Smooth muscle cell (in vitro differentiated cells): ENCODE measurements at regions not wholly inside any gene's neighbourhood (a gene's known extent, or its start where the extent isn't known, plus 50 kb on each side); places are given as distances from the start of the nearest gene placed in this dataset.

Experiments used
- DNase-seq: peaks from one replicate; lab custom pipeline; 2025; ENCODE audit not compliant: unreplicated experiment; lab: John Stamatoyannopoulos, UW
- H2AFZ ChIP-seq: fragments of 200-600 bp; sonication (generic); 2 replicates; pipeline ENCODE4 v1.6.0; 2016; ENCODE audit warnings: antibody characterized with exemption, low read depth, mild to moderate bottlenecking
- H3F3A ChIP-seq: fragments of 200-600 bp; sonication (generic); 2 replicates; pipeline ENCODE4 v1.6.0; 2017; ENCODE audit warnings: antibody characterized with exemption, low read depth
- H3K27ac ChIP-seq: fragments of 200-600 bp; sonication (generic); 2 replicates; pipeline ENCODE4 v1.5.1; 2016; ENCODE audit warnings: low read depth, mild to moderate bottlenecking
- H3K27me3 ChIP-seq: fragments of 200-600 bp; sonication (generic); 2 replicates; pipeline ENCODE4 v1.6.1; 2016; ENCODE audit warnings: low read depth, mild to moderate bottlenecking
- H3K36me3 ChIP-seq: fragments of 200-600 bp; sonication (generic); 2 replicates; pipeline ENCODE4 v1.5.1; 2016; ENCODE audit warnings: low read depth
- H3K4me1 ChIP-seq: fragments of 200-600 bp; sonication (generic); 2 replicates; pipeline ENCODE4 v1.5.1; 2016; ENCODE audit warnings: low read depth
- H3K4me2 ChIP-seq: fragments of 200-600 bp; sonication (generic); 2 replicates; pipeline ENCODE4 v1.6.0; 2016; ENCODE audit warnings: mild to moderate bottlenecking
- H3K4me3 ChIP-seq: fragments of 200-600 bp; sonication (generic); 2 replicates; pipeline ENCODE4 v1.5.1; 2016; ENCODE audit warnings: mild to moderate bottlenecking
- H3K79me2 ChIP-seq: fragments of 200-600 bp; sonication (generic); 2 replicates; pipeline ENCODE4 v1.6.0; 2016; ENCODE audit warnings: low read depth, mild to moderate bottlenecking
- H3K9ac ChIP-seq: fragments of 200-600 bp; sonication (generic); 2 replicates; pipeline ENCODE4 v1.6.0; 2016; ENCODE audit warnings: low read depth
- H3K9me3 ChIP-seq: fragments of 200-600 bp; sonication (generic); replicated peaks from 2 replicates; pipeline ENCODE4 v1.5.1; 2016; ENCODE audit warnings: low read depth
- H4K20me1 ChIP-seq: fragments of 200-600 bp; sonication (generic); 2 replicates; pipeline ENCODE4 v1.6.0; 2016; ENCODE audit warnings: low read depth
- WGBS: methylation state at CpG from one replicate; pipeline ENCODE4 v1.1.7; 2016; ENCODE audit warnings: low lambda C conversion rate; 5-methylcytosine and 5-hydroxymethylcytosine counted together
- TF ChIP-seq, protein P1 (sequence below): fragments of 200-600 bp; sonication (generic); IDR thresholded peaks from 2 replicates; pipeline ENCODE4 v1.5.1; 2017; ENCODE audit warnings: borderline replicate concordance, mild to moderate bottlenecking, antibody characterized with exemption; ENCODE audit not compliant: insufficient read depth, poor library complexity, severe bottlenecking

DNA sequence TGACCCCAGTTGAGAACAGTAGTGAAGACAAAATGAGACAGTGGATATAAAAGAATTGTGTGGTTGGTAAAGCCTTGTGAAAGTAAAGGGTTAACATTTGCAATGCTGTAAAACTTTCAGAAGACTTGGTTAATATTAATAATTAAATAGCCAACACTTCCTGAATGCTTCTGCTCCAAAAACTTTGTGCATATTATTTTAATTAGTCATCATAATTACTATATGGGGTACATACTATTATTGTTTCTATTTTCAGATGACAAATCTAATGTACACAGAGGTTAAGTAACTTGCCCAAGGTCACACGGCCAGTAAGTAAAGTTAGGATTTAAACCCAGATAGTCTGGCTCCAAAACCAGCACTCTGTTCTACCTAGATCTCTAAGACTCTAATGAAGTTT lies 291.3 kb downstream of the OGFRL1 start:
- Histone ChIP-seq H3K36me3 (no peaks in the 10 kb centered on the region), H3K9me3 (no peaks in the 10 kb centered on the region), H3K27me3 (no peaks in the 10 kb centered on the region), H3K4me3 (no peak overlapping the region), H3K4me2 (no peak overlapping the region), H2AFZ (no peak overlapping the region), H3K9ac (no peak overlapping the region), H3K4me1 (no peaks in the 10 kb centered on the region), H3F3A (no peaks in the 10 kb centered on the region), H3K79me2 (no peaks in the 10 kb centered on the region), H4K20me1 (no peaks in the 10 kb centered on the region), H3K27ac (no peak overlapping the region)
- 82% methylated on average over 1 of the region's 1 CpG for WGBS
- DNase-seq: no peak
- TF ChIP-seq, protein P1, sequence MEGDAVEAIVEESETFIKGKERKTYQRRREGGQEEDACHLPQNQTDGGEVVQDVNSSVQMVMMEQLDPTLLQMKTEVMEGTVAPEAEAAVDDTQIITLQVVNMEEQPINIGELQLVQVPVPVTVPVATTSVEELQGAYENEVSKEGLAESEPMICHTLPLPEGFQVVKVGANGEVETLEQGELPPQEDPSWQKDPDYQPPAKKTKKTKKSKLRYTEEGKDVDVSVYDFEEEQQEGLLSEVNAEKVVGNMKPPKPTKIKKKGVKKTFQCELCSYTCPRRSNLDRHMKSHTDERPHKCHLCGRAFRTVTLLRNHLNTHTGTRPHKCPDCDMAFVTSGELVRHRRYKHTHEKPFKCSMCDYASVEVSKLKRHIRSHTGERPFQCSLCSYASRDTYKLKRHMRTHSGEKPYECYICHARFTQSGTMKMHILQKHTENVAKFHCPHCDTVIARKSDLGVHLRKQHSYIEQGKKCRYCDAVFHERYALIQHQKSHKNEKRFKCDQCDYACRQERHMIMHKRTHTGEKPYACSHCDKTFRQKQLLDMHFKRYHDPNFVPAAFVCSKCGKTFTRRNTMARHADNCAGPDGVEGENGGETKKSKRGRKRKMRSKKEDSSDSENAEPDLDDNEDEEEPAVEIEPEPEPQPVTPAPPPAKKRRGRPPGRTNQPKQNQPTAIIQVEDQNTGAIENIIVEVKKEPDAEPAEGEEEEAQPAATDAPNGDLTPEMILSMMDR: no peak

DNA sequence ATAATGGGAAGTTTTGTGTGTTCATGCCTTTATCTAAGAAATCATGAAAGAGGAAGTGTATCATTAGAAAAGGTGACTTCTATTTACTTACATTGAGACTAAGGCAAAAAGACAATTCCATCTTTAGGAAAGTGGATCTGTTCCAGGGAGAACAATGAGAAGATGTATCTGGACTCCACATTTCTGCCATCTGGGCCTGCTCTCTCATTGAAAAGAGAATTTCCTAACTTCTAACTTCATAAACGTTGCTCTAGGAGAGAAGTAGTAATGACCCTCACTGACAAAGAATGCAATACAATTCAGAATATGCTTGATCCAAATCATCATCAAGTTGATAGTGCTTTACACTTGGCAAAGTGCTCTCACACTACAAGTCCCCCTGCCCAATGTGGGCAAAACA lies 294.2 kb downstream of the OGFRL1 start:
- WGBS: 92% methylated on average over 1 of the region's 1 CpG
- H3K4me3 ChIP-seq: no peak overlapping the region
- no peak overlapping the region for H3K27ac ChIP-seq
- no peaks in the 10 kb centered on the region for H3K79me2 ChIP-seq
- H3K9ac ChIP-seq: no peak overlapping the region
- no peaks in the 10 kb centered on the region for H3K9me3 ChIP-seq
- no peaks in the 10 kb centered on the region for H4K20me1 ChIP-seq
- TF ChIP-seq, protein P1: no peak
- H3K27me3 ChIP-seq: no peaks in the 10 kb centered on the region
- no peaks in the 10 kb centered on the region for H3K4me1 ChIP-seq
- H3K36me3 ChIP-seq: no peaks in the 10 kb centered on the region
- H3F3A ChIP-seq: no peaks in the 10 kb centered on the region
- H2AFZ ChIP-seq: no peak overlapping the region
- no peak overlapping the region for H3K4me2 ChIP-seq
- DNase-seq: no peak

DNA sequence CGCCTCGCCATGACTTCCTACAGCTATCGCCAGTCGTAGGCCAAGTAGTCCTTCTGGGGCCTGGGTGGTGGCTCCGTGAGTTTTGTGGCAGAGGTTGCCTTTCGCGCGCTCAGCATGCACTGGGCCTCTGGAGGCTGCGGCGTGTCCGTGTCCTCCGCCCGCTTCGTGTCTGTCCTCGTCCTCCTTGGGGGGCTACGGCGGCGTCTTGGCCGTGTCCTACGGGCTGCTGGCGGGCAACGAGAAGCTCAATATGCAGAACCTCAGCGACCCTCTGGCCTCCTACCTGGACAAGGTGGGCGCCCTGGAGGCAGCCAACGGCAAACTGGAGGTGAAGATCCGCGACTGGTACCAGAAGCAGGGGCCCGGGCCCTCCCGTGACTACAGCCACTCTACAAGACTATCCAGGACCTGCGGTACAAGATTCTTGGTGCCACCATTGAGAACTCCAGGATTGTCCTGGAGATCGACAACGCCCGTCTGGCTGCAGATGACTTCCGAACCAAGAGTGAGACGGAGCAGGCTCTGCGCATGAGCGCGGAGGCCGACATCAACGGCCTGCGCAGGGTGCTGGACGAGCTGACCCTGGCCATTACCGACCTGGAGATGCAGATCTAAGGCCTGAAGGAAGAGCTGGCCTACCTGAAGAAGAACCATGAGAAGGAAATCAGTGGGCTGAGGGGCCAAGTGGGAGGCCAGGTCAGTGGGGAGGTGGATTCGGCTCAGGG lies 296.3 kb downstream of the OGFRL1 start:
- WGBS: 97% methylated on average over 44 of the region's 44 CpGs
- H3K27me3 ChIP-seq: no peaks in the 10 kb centered on the region
- no peak overlapping the region for H3K27ac ChIP-seq
- H3K9ac ChIP-seq: no peak overlapping the region
- H3K4me2 ChIP-seq: no peak overlapping the region
- no peak overlapping the region for H3K4me3 ChIP-seq
- H3K36me3 ChIP-seq: no peaks in the 10 kb centered on the region
- TF ChIP-seq, protein P1: no peak
- H3K9me3 ChIP-seq: no peaks in the 10 kb centered on the region
- no peak for DNase-seq
- H3K4me1 ChIP-seq: no peaks in the 10 kb centered on the region
- H3F3A ChIP-seq: no peaks in the 10 kb centered on the region
- no peaks in the 10 kb centered on the region for H4K20me1 ChIP-seq
- no peaks in the 10 kb centered on the region for H3K79me2 ChIP-seq
- no peak overlapping the region for H2AFZ ChIP-seq

DNA sequence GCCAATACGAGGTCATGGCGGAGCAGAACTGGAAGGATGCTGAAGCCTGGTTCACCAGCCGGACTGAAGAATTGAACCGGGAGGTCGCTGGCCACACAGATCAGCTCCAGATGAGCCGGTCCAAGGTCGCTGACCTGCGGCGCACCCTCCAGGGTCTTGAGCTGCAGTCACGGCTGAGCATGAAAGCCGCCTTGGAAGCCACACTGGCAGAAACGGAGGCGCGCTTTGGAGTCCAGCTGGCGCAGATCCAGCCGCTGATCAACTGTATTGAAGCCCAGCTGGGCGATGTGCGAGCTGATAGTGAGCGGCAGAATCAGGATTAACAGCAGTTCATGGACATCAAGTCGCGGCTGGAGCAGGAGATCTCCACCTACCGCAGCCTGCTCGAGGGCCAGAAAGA lies 296.9 kb downstream of the OGFRL1 start:
- no peaks in the 10 kb centered on the region for H3K4me1 ChIP-seq
- DNase-seq: no peak
- no peaks in the 10 kb centered on the region for H3K36me3 ChIP-seq
- no peak overlapping the region for H3K4me3 ChIP-seq
- no peaks in the 10 kb centered on the region for H3K27me3 ChIP-seq
- no peak overlapping the region for H3K27ac ChIP-seq
- H3F3A ChIP-seq: no peaks in the 10 kb centered on the region
- H3K9me3 ChIP-seq: no peaks in the 10 kb centered on the region
- no peak overlapping the region for H2AFZ ChIP-seq
- 98% methylated on average over 23 of the region's 23 CpGs for WGBS
- no peaks in the 10 kb centered on the region for H4K20me1 ChIP-seq
- no peaks in the 10 kb centered on the region for H3K79me2 ChIP-seq
- H3K4me2 ChIP-seq: no peak overlapping the region
- TF ChIP-seq, protein P1: no peak
- no peak overlapping the region for H3K9ac ChIP-seq
